Loucy (cell line): ENCODE measurements at regions not wholly inside any gene's neighbourhood (a gene's known extent, or its start where the extent isn't known, plus 50 kb on each side); places are given as distances from the start of the nearest gene placed in this dataset.
"Not testable (repeated sequence)": the region's sequence is repeated elsewhere in the genome, so short reads cannot be mapped to it uniquely, and the experiment has no call there.

ENCODE experiments used
- H2AFZ ChIP-seq: fragments of 200-600 bp; sonication (generic); 2 replicates; pipeline ENCODE4 v1.6.0; 2016; ENCODE audit warnings: antibody characterized with exemption, mild to moderate bottlenecking, low read length, moderate library complexity
- H3F3A ChIP-seq: fragments of 200-600 bp; 2 replicates; pipeline ENCODE4 v1.6.0; 2016; ENCODE audit warnings: antibody characterized with exemption, low read depth, mild to moderate bottlenecking
- H3K27me3 ChIP-seq: fragments of 200-600 bp; sonication (generic); 2 replicates; pipeline ENCODE4 v1.6.1; 2014; ENCODE audit warnings: low read length, mild to moderate bottlenecking; ENCODE audit not compliant: insufficient read depth, poor library complexity, severe bottlenecking
- H3K36me3 ChIP-seq: fragments of 200-600 bp; sonication (generic); 2 replicates; pipeline ENCODE4 v1.6.1; 2016; ENCODE audit warnings: low read length; ENCODE audit not compliant: insufficient read depth
- H3K4me1 ChIP-seq: fragments of 200-600 bp; sonication (generic); 2 replicates; pipeline ENCODE4 v1.5.1; 2014; ENCODE audit warnings: low read length, mild to moderate bottlenecking; ENCODE audit not compliant: insufficient read depth, poor library complexity, severe bottlenecking
- H3K4me2 ChIP-seq: fragments of 200-600 bp; sonication (generic); 2 replicates; pipeline ENCODE4 v1.6.0; 2014; ENCODE audit warnings: antibody characterized with exemption, low read length, low read depth, mild to moderate bottlenecking; ENCODE audit not compliant: poor library complexity, severe bottlenecking
- H3K4me3 ChIP-seq: fragments of 200-600 bp; sonication (generic); 2 replicates; pipeline ENCODE4 v1.5.1; 2014; ENCODE audit warnings: low read length, mild to moderate bottlenecking, mixed read lengths; ENCODE audit not compliant: poor library complexity, severe bottlenecking
- H3K79me2 ChIP-seq: fragments of 200-600 bp; sonication (generic); 2 replicates; pipeline ENCODE4 v1.6.1; 2014; ENCODE audit warnings: low read length; ENCODE audit not compliant: insufficient read depth
- H3K9ac ChIP-seq: fragments of 200-600 bp; sonication (generic); 2 replicates; pipeline ENCODE4 v1.6.0; 2014; ENCODE audit warnings: mild to moderate bottlenecking, low read depth, low read length, moderate library complexity; ENCODE audit not compliant: poor library complexity, severe bottlenecking
- H3K9me2 ChIP-seq: fragments of 200-600 bp; sonication (generic); replicated peaks from 2 replicates; pipeline ENCODE4 v1.6.1; 2016; ENCODE audit warnings: low read depth, low read length, mixed read lengths
- H3K9me3 ChIP-seq: fragments of 200-600 bp; sonication (generic); 2 replicates; pipeline ENCODE4 v1.6.1; 2014; ENCODE audit warnings: mild to moderate bottlenecking, antibody characterized with exemption, low read length, low read depth; ENCODE audit not compliant: insufficient read depth
- H4K20me1 ChIP-seq: fragments of 200-600 bp; sonication (generic); 2 replicates; pipeline ENCODE4 v1.6.0; 2014; ENCODE audit warnings: antibody characterized with exemption, low read length, mild to moderate bottlenecking; ENCODE audit not compliant: insufficient read depth, poor library complexity, severe bottlenecking
- EZH2phosphoT487 ChIP-seq: fragments of 200-600 bp; IDR thresholded peaks from 2 replicates; pipeline ENCODE4 v1.6.1; 2018; ENCODE audit warnings: antibody characterized with exemption, mild to moderate bottlenecking, moderate library complexity, borderline replicate concordance
- TF ChIP-seq, protein P1 (sequence below): fragments of 200-600 bp; sonication (generic); conservative IDR thresholded peaks from 2 replicates; pipeline ENCODE4 v1.5.1; 2014; ENCODE audit warnings: mild to moderate bottlenecking, antibody characterized with exemption, low read length

DNA sequence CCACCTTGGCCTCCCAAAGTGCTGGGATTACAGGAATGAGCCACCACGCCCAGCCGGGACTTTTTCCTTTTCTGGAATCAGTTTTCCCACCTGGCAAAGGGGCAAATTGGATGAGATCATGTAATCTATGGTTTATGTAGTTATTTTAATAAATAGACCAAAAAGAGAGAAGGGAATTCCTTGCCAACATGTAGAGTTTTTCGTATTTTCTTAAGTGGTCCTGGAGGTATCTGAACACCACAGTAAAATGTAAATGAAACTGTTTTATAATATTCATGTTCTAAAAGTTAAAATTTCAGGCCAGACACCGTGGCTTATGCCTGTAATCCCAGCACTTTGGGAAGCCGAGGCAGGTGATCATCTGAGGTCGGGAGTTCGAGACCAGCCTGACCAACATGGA, 185.1 kb upstream of the ZNF217 start:
- H3K9ac ChIP-seq = no peak overlapping the region
- TF ChIP-seq, protein P1, sequence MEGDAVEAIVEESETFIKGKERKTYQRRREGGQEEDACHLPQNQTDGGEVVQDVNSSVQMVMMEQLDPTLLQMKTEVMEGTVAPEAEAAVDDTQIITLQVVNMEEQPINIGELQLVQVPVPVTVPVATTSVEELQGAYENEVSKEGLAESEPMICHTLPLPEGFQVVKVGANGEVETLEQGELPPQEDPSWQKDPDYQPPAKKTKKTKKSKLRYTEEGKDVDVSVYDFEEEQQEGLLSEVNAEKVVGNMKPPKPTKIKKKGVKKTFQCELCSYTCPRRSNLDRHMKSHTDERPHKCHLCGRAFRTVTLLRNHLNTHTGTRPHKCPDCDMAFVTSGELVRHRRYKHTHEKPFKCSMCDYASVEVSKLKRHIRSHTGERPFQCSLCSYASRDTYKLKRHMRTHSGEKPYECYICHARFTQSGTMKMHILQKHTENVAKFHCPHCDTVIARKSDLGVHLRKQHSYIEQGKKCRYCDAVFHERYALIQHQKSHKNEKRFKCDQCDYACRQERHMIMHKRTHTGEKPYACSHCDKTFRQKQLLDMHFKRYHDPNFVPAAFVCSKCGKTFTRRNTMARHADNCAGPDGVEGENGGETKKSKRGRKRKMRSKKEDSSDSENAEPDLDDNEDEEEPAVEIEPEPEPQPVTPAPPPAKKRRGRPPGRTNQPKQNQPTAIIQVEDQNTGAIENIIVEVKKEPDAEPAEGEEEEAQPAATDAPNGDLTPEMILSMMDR = no peak
- TF ChIP-seq EZH2phosphoT487 = no peak
- H3K4me3 ChIP-seq = no peak overlapping the region
- no peaks in the 10 kb centered on the region for H3K9me3 ChIP-seq
- no peaks in the 10 kb centered on the region for H3K36me3 ChIP-seq
- H3F3A ChIP-seq = no peaks in the 10 kb centered on the region
- H3K27me3 ChIP-seq = no peaks in the 10 kb centered on the region
- H3K4me2 ChIP-seq = no peak overlapping the region
- H3K4me1 ChIP-seq = no peaks in the 10 kb centered on the region
- no peaks in the 10 kb centered on the region for H3K79me2 ChIP-seq
- no peak overlapping the region for H2AFZ ChIP-seq
- no peaks in the 10 kb centered on the region for H4K20me1 ChIP-seq
- no peaks in the 10 kb centered on the region for H3K9me2 ChIP-seq

DNA sequence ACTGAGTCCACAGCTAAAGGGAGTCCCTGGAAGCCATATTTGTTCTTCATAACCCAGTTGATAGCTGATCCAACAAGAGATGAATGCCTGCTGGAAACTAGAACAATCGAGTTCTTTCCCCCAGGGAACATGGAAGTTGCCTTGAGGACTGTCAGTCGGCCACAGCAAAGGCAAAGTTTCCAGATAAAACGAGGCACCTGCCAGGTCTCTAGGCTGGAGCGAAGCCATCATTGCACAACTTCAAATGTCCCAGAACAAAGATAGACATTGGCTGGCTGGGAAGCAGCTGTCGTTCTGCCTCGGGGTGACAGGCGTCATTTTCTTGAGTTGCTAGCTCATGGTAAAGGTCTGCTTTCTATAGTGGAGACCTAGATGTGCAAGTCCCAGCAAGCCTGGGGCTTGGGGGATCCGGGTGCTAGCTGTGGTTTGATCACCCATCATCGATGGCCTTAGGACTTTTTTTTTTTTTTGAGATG, 184.4 kb upstream of the ZNF217 start:
- Histone ChIP-seq H2AFZ (no peak overlapping the region), H3K4me2 (no peak overlapping the region), H3K9me2 (no peaks in the 10 kb centered on the region), H3K4me1 (no peaks in the 10 kb centered on the region), H3K9me3 (no peaks in the 10 kb centered on the region), H3K36me3 (no peaks in the 10 kb centered on the region), H3K9ac (no peak overlapping the region), H4K20me1 (no peaks in the 10 kb centered on the region), H3K4me3 (no peak overlapping the region), H3F3A (no peaks in the 10 kb centered on the region), H3K27me3 (no peaks in the 10 kb centered on the region), H3K79me2 (no peaks in the 10 kb centered on the region)
- no peak for TF ChIP-seq EZH2phosphoT487
- TF ChIP-seq, protein P1 = no peak

DNA sequence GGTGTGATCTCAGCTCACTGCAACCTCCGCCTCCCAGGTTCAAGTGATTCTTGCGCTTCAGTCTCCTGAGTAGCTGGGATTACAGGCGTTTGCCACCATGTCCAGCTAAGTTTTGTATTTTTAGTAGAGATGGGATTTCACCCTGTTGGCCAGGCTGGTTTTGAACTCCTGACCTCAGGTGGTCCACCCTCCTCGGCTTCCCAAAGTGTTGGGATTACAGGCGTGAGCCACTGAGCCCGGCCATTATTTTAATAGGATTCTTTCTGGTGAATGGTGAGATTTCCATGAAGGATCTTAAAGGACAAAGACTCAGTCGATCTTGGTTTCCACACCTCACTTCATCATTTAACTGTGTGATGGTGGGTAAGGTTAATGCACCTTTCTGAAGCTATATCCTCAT, 183.8 kb upstream of the ZNF217 start:
- H2AFZ ChIP-seq, H3K9ac ChIP-seq, H4K20me1 ChIP-seq, H3K9me2 ChIP-seq, H3F3A ChIP-seq, H3K4me1 ChIP-seq, H3K79me2 ChIP-seq, H3K4me2 ChIP-seq, H3K27me3 ChIP-seq, H3K36me3 ChIP-seq, H3K4me3 ChIP-seq, H3K9me3 ChIP-seq: not testable (repeated sequence)

DNA sequence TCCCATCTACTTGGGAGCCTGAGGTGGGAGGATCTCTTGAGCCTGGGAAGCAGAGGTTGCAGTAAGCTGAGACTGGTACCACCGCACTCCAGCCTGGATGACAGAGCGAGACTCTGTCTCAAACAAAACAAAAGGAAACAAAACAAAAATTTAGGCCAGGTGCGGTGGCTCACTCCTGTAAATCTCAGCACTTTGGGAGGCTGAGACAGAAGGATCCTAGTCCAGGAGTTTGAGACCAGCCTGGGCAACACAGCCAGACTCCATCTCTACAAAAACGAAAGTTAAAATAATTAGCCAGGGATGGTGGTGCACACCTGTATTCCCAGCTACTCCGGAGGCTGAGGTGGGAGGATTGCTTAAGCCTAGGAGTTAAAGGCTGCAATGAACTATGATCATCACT, 183.2 kb upstream of the ZNF217 start:
- Histone ChIP-seq H3K79me2 (no peaks in the 10 kb centered on the region), H3K4me1 (no peaks in the 10 kb centered on the region), H3K9me3 (no peaks in the 10 kb centered on the region)

More for the DNA sequence above, 183.2 kb upstream of the ZNF217 start:
- Histone ChIP-seq H3K27me3 (no peaks in the 10 kb centered on the region), H3K4me2 (no peak overlapping the region), H2AFZ (no peak overlapping the region), H3K4me3 (no peak overlapping the region), H4K20me1 (no peaks in the 10 kb centered on the region), H3K36me3 (no peaks in the 10 kb centered on the region), H3K9me2 (no peaks in the 10 kb centered on the region), H3F3A (no peaks in the 10 kb centered on the region), H3K9ac (no peak overlapping the region)
- TF ChIP-seq EZH2phosphoT487 = no peak
- TF ChIP-seq, protein P1 = no peak
